HG03095 (cell line): ENCODE measurements at regions not wholly inside any gene's neighbourhood (a gene's known extent, or its start where the extent isn't known, plus 50 kb on each side); places are given as distances from the start of the nearest gene placed in this dataset.

ENCODE experiments used
- ATAC-seq: cut with Tn5 transposase; IDR thresholded peaks from one replicate; pipeline ENCODE4 v1.9.1; 2021; ENCODE audit warnings: moderate library complexity; ENCODE audit not compliant: unreplicated experiment

DNA sequence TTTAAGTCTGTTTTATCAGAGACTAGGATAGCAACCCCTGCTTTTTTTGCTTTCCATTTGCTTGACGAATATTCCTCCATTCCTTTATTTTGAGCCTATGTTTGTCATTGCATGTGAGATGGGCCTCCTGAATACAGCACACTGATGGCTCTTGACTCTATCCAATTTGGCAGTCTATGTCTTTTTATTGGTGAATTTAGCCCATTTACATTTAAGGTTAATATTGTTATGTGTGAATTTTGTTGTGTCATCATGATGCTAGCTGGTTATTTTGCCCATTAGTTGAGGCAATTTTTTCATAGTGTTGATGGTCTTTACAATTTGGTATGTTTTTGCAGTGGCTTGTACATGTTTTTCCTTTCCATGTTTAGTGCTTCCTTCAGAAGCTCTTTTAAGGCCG lies 50.7 kb upstream of the PDE4B start:
- ATAC-seq = no peak
